ENCODE measurements at regions not wholly inside any gene's neighbourhood (a gene's known extent, or its start where the extent isn't known, plus 50 kb on each side); places are given as distances from the start of the nearest gene placed in this dataset.

DNA sequence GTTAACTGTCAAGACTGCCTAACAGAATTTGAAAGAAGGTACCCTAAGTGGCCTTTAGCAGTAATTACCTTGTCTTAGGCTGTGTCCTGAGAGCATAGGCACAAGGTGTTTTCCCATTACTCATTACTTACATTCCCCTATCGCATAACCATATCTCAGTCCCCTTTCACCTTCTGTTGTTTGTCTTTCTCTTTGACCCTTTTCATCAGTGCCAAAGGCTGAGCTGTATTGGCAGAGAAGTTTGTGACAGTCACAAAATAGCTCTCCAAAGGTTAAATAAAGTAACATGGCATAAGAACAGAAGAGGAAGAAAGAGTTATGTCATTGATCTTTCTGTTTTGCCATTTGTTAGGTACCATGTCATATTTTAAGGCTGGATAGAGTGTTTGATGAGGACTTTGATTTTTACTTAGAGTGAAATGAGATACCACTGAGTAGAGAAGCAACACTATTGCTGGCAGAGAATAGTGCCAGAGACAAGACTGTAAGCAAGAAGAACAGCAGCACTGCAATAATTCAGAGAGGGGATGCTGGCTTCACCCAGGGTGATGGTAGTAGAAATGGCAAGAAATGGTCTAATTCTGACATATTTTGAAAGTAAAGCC, 497.8 kb downstream of the TTLL7 start:
- Histone ChIP-seq H3K4me3 (ENCODE audit: low read length in 2 of 2) (no peak overlapping the region), H3K9ac (ENCODE audit: low read depth, low read length, poor library complexity) (no peak overlapping the region), H4K8ac (ENCODE audit: low read depth, low read length) (no peak overlapping the region), H2AFZ (ENCODE audit: low read length) (no peak overlapping the region), H3K4me1 (ENCODE audit: control insufficient read depth in 2 of 2, insufficient read depth in 1 of 2, low read depth in 1 of 2, low read length in 2 of 2) (no peaks in the 10 kb centered on the region), H3K4ac (ENCODE audit: low read length) (no peak overlapping the region), H4K91ac (ENCODE audit: low read depth, low read length, poor library complexity) (no peak overlapping the region), H2AK5ac (ENCODE audit: low read depth, low read length) (no peak overlapping the region), H3K27ac (replicated peaks; ENCODE audit: low read length) (no peak overlapping the region), H3K4me2 (ENCODE audit: insufficient read depth, low read length, poor library complexity, severe bottlenecking) (no peak overlapping the region), H3K18ac (ENCODE audit: low read length) (no peak overlapping the region), H3K9me3 (replicated peaks in 1 of 2; ENCODE audit: control insufficient read depth in 2 of 2, insufficient read depth in 1 of 2, low read depth in 1 of 2, low read length in 2 of 2) (no peaks in the 10 kb centered on the region), H3K23ac (ENCODE audit: low read depth, low read length, poor library complexity) (no peak overlapping the region), H3K36me3 (replicated peaks in 1 of 2; ENCODE audit: control insufficient read depth in 2 of 2, insufficient read depth in 2 of 2, low read length in 2 of 2) (no peaks in the 10 kb centered on the region), H2BK5ac (ENCODE audit: low read length) (no peak overlapping the region), H3K14ac (ENCODE audit: low read length) (no peak overlapping the region), H3K27me3 (ENCODE audit: control insufficient read depth in 3 of 3, insufficient read depth in 3 of 3, low read depth in 1 of 3, low read length in 3 of 3) (no peaks in the 10 kb centered on the region), H2BK15ac (ENCODE audit: low read length) (no peak overlapping the region), H2BK120ac (ENCODE audit: low read depth, low read length) (no peak overlapping the region), H3K79me1 (ENCODE audit: low read depth, low read length) (no peaks in the 10 kb centered on the region), H2BK12ac (ENCODE audit: low read length) (no peak overlapping the region)
- WGBS, 2 donors (ENCODE audit: extremely low coverage in 2 of 2, insufficient read length in 2 of 2, insufficient replicate concordance in 1 of 2): 100% methylated on average over 1 of the region's 1 CpG; no CpG with 5 or more reads in 1 of the 2 donors
- no peak for DNase-seq (ENCODE audit: low spot score)

GRCh38 chr1:83500531-83500930, 498.4 kb downstream of the TTLL7 start:
- Histone ChIP-seq H3K36me3 (replicated peaks in 1 of 2; ENCODE audit: control insufficient read depth in 2 of 2, insufficient read depth in 2 of 2, low read length in 2 of 2) (no peaks in the 10 kb centered on the region), H2AFZ (ENCODE audit: low read length) (no peak overlapping the region), H4K91ac (ENCODE audit: low read depth, low read length, poor library complexity) (no peak overlapping the region), H2BK12ac (ENCODE audit: low read length) (no peak overlapping the region), H3K27ac (replicated peaks; ENCODE audit: low read length) (no peak overlapping the region), H3K9ac (ENCODE audit: low read depth, low read length, poor library complexity) (no peak overlapping the region), H3K4me1 (ENCODE audit: control insufficient read depth in 2 of 2, insufficient read depth in 1 of 2, low read depth in 1 of 2, low read length in 2 of 2) (no peaks in the 10 kb centered on the region), H2BK120ac (ENCODE audit: low read depth, low read length) (no peak overlapping the region), H3K4me2 (ENCODE audit: insufficient read depth, low read length, poor library complexity, severe bottlenecking) (no peak overlapping the region), H2BK15ac (ENCODE audit: low read length) (no peak overlapping the region), H3K4me3 (ENCODE audit: low read length in 2 of 2) (no peak overlapping the region), H3K79me1 (ENCODE audit: low read depth, low read length) (no peaks in the 10 kb centered on the region), H3K18ac (ENCODE audit: low read length) (no peak overlapping the region), H3K23ac (ENCODE audit: low read depth, low read length, poor library complexity) (no peak overlapping the region), H4K8ac (ENCODE audit: low read depth, low read length) (no peak overlapping the region), H2BK5ac (ENCODE audit: low read length) (no peak overlapping the region), H3K9me3 (replicated peaks in 1 of 2; ENCODE audit: control insufficient read depth in 2 of 2, insufficient read depth in 1 of 2, low read depth in 1 of 2, low read length in 2 of 2) (no peaks in the 10 kb centered on the region), H3K14ac (ENCODE audit: low read length) (no peak overlapping the region), H2AK5ac (ENCODE audit: low read depth, low read length) (no peak overlapping the region), H3K4ac (ENCODE audit: low read length) (no peak overlapping the region), H3K27me3 (ENCODE audit: control insufficient read depth in 3 of 3, insufficient read depth in 3 of 3, low read depth in 1 of 3, low read length in 3 of 3) (no peaks in the 10 kb centered on the region)
- WGBS, 2 donors (ENCODE audit: extremely low coverage in 2 of 2, insufficient read length in 2 of 2, insufficient replicate concordance in 1 of 2): no CpG with 5 or more reads among the region's 1 CpG
- no peak for DNase-seq (ENCODE audit: low spot score)

GRCh38 chr1:83499998-83500397, 498.9 kb downstream of the TTLL7 start:
- Histone ChIP-seq H3K4me1 (ENCODE audit: control insufficient read depth in 2 of 2, insufficient read depth in 1 of 2, low read depth in 1 of 2, low read length in 2 of 2) (no peaks in the 10 kb centered on the region), H2AK5ac (ENCODE audit: low read depth, low read length) (no peak overlapping the region), H3K23ac (ENCODE audit: low read depth, low read length, poor library complexity) (no peak overlapping the region), H3K27me3 (ENCODE audit: control insufficient read depth in 3 of 3, insufficient read depth in 3 of 3, low read depth in 1 of 3, low read length in 3 of 3) (no peaks in the 10 kb centered on the region), H2BK15ac (ENCODE audit: low read length) (no peak overlapping the region), H3K36me3 (replicated peaks in 1 of 2; ENCODE audit: control insufficient read depth in 2 of 2, insufficient read depth in 2 of 2, low read length in 2 of 2) (no peaks in the 10 kb centered on the region), H3K9me3 (replicated peaks in 1 of 2; ENCODE audit: control insufficient read depth in 2 of 2, insufficient read depth in 1 of 2, low read depth in 1 of 2, low read length in 2 of 2) (no peaks in the 10 kb centered on the region), H2BK5ac (ENCODE audit: low read length) (no peak overlapping the region), H3K4me3 (ENCODE audit: low read length in 2 of 2) (no peak overlapping the region), H2AFZ (ENCODE audit: low read length) (no peak overlapping the region), H3K4me2 (ENCODE audit: insufficient read depth, low read length, poor library complexity, severe bottlenecking) (no peak overlapping the region), H3K14ac (ENCODE audit: low read length) (no peak overlapping the region), H3K4ac (ENCODE audit: low read length) (no peak overlapping the region), H3K79me1 (ENCODE audit: low read depth, low read length) (no peaks in the 10 kb centered on the region), H3K18ac (ENCODE audit: low read length) (no peak overlapping the region), H3K9ac (ENCODE audit: low read depth, low read length, poor library complexity) (no peak overlapping the region), H3K27ac (replicated peaks; ENCODE audit: low read length) (no peak overlapping the region), H4K91ac (ENCODE audit: low read depth, low read length, poor library complexity) (no peak overlapping the region), H2BK120ac (ENCODE audit: low read depth, low read length) (no peak overlapping the region), H2BK12ac (ENCODE audit: low read length) (no peak overlapping the region), H4K8ac (ENCODE audit: low read depth, low read length) (no peak overlapping the region)
- 100% methylated on average over 2 of the region's 3 CpGs for WGBS, 2 donors (ENCODE audit: extremely low coverage in 2 of 2, insufficient read length in 2 of 2, insufficient replicate concordance in 1 of 2)
- DNase-seq (ENCODE audit: low spot score): no peak

- Histone ChIP-seq H3K9ac (ENCODE audit: low read depth, low read length, poor library complexity) (no peak overlapping the region), H3K18ac (ENCODE audit: low read length) (no peak overlapping the region), H3K27ac (replicated peaks; ENCODE audit: low read length) (no peak overlapping the region), H3K14ac (ENCODE audit: low read length) (no peak overlapping the region), H3K9me3 (replicated peaks in 1 of 2; ENCODE audit: control insufficient read depth in 2 of 2, insufficient read depth in 1 of 2, low read depth in 1 of 2, low read length in 2 of 2) (no peaks in the 10 kb centered on the region), H2BK15ac (ENCODE audit: low read length) (no peak overlapping the region), H3K79me1 (ENCODE audit: low read depth, low read length) (no peaks in the 10 kb centered on the region), H2AK5ac (ENCODE audit: low read depth, low read length) (no peak overlapping the region), H3K4ac (ENCODE audit: low read length) (no peak overlapping the region), H3K4me2 (ENCODE audit: insufficient read depth, low read length, poor library complexity, severe bottlenecking) (no peak overlapping the region), H4K8ac (ENCODE audit: low read depth, low read length) (no peak overlapping the region), H3K36me3 (replicated peaks in 1 of 2; ENCODE audit: control insufficient read depth in 2 of 2, insufficient read depth in 2 of 2, low read length in 2 of 2) (no peaks in the 10 kb centered on the region), H2BK12ac (ENCODE audit: low read length) (no peak overlapping the region), H3K4me1 (ENCODE audit: control insufficient read depth in 2 of 2, insufficient read depth in 1 of 2, low read depth in 1 of 2, low read length in 2 of 2) (no peaks in the 10 kb centered on the region), H3K27me3 (ENCODE audit: control insufficient read depth in 3 of 3, insufficient read depth in 3 of 3, low read depth in 1 of 3, low read length in 3 of 3) (no peaks in the 10 kb centered on the region), H2BK120ac (ENCODE audit: low read depth, low read length) (no peak overlapping the region), H2AFZ (ENCODE audit: low read length) (no peak overlapping the region), H3K23ac (ENCODE audit: low read depth, low read length, poor library complexity) (no peak overlapping the region), H4K91ac (ENCODE audit: low read depth, low read length, poor library complexity) (no peak overlapping the region), H3K4me3 (ENCODE audit: low read length in 2 of 2) (no peak overlapping the region), H2BK5ac (ENCODE audit: low read length) (no peak overlapping the region)
- no peak for DNase-seq (ENCODE audit: low spot score)
- WGBS, 2 donors (ENCODE audit: extremely low coverage in 2 of 2, insufficient read length in 2 of 2, insufficient replicate concordance in 1 of 2): no CpG with 5 or more reads among the region's 1 CpG
Observed at GRCh38 chr1:83497563-83497962, 501.4 kb downstream of the TTLL7 start.
